ENCODE measurements at regions not wholly inside any gene's neighbourhood (a gene's known extent, or its start where the extent isn't known, plus 50 kb on each side); places are given as distances from the start of the nearest gene placed in this dataset.

DNA sequence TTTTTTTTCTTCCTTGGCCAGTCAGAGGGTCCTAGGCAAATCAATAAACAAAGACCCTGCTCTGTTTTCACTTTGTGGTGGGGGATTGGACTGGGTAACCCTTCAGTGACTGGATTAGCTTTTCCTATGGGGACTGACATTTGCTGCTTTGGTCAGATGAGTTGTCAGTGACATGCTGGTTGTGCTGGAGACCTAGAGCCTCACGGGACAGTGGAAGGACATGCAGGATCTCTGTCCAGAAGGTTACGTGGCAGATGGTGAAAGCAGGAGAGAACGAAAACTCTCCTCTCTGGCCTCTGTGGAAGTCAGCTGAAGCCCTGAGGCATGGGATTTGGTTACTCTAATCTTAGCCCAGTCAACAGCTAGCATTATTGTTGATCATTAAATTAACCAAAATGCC is 90.0 kb upstream of the BMPER start:
- no peak for DNase-seq

DNA sequence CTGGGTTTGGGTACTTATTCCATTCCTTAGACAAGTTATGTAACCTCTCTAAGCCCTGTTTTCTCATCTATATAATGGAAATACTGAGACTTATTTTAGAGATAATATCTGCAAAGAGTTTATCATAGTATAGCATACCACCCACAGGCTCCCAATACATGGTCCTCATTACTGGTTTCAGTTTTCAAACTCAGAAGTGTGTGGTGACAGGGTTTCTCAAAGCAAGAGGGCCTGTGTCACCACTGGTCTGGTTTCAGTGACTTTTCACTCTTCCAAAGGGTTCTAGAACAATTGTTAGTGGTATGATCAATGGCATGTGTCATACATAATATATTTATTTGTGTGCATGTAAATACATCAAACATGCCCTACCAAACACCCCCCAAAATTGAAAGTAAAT is 89.2 kb upstream of the BMPER start:
- no peak for DNase-seq

DNA sequence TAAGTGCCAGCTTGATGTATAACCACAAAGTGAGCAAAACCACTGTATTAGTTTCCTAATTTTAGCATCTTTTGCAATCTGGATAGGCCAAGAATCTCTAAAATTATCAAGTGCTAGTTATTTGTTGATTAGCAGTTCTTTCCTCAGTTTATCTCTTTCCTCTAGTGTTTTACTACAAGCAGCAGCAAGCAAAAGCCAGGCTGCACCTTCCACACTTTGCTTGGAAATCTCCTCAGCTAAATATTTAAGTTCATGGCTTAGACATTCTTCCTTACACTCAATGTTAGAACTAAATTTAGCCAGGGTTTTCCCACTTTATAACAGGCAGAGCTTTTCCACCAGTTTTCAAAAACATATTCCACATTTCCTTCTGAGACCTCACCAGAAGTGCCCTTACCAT is 85.7 kb upstream of the BMPER start:
- no peak for DNase-seq

DNA sequence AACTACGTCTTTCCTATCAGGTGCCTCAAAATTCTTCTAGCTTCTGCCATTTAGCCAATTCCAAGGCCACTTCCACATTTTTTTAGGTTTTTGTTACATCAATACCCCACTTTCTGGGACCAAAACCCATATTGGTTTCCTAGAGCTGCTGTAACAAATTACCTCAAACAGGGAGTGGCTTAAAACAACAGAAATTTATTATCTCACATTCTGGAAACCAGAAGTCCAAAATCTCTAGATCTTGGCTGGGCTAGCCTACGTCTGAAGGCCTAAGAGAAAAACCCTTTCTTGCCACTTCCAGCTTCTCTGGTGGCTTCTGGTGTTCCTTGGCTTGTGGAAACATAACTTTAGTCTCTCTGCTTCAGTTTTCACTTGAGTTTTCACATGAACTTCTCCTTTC is 85.1 kb upstream of the BMPER start:
- no peak for DNase-seq

DNA sequence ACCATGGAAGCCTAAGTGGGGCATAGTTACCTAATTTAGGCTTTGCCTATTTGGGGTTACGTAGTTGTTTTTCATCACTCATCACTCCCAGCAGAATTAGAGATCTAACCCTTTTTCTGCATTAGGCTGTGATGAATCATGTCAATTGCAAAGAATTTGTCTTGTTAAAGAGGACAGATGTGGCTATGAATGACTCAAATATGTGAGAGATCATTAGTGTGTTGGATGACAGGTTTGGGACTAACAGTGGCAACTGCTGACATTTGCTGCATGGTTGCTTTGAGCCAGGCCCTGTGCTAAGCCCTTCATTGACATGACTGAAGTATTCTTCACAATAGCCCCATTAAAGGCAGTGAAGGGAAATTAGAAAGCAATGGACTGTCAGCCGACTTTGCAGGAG is 83.4 kb upstream of the BMPER start:
- DNase-seq: no peak

DNA sequence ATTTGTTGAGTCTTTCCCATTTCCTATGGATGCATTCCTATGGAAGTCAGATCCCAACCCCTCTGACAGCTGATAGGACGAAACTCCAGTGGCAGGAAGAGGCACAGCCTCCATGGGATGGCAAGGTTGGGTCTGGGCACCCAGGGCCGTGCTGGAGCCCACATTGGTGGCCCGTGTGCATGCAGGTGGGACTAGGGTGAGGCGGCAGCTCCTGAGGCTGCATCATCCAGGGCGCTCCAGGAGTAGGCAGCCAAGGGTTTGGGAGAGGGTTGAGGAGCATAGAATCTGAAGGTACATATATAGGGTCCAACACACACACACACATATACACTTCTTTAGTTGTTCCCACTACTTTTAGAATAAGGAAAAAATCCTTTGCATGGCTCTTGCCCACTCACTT is 81.4 kb upstream of the BMPER start:
- no peak for DNase-seq

DNA sequence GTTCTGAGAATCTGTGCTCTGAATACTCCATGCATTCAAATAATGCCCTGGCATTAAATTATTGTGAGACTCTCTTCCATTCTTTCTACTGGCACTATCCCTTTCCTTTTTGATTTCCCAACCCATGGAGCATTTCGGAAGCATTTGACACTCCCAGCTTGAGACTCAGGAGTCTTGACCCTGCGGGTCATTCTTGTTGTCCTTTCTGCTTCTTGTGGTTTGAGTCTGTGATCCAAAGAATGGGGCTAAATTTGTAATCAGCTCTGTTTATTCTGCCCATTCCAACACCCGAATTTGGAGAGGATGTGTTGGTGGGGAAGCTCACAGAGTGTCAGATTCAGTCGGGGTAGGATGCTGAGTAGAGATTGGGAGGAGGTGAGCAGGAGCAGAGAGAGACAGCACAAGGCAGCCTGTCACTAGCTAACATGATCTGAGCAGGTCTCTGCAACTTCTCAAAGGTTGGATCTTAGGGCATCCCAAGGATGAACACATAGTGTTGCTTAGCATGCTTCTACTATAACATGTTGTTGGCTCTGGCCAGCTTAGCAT is 80.4 kb upstream of the BMPER start:
- DNase-seq: no peak

DNA sequence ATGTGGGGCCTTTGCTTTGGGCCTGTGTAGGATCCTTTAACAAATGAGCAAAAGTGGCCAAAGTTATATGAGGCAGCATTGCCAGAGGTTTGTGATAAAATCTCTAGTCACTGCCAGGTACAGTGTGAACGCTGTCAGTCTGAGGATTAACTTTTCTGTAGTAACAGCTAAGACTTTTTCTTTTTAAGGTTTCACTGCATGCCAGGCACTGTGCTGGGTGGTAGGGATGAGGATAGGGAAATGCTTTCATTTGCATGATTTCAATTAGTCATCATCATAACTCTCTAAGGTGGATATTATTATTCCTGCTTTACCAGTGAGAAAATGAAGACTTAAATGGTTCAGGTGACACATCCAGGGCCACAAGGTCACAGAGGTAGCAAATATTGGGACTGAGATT is 79.7 kb upstream of the BMPER start:
- DNase-seq: no peak

DNA sequence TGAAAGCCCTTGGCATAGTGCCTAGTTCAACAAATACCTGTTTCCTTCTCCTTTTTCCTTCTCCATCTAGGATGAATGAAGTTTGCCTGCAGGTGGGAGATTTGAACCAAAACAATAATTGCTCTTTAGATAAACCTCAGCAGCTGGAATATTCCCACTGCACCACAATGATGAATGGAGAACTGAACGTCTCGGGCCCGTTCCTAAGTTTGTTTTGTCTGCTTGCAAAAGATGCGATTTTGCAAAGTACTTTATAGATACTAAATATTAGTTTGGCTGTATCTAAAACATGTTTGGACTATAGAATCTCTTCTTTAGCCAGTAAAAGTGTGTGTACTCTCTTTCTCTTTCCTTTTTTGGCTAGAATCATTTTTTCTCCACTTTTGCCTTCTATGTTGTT is 75.8 kb upstream of the BMPER start:
- DNase-seq: no peak

DNA sequence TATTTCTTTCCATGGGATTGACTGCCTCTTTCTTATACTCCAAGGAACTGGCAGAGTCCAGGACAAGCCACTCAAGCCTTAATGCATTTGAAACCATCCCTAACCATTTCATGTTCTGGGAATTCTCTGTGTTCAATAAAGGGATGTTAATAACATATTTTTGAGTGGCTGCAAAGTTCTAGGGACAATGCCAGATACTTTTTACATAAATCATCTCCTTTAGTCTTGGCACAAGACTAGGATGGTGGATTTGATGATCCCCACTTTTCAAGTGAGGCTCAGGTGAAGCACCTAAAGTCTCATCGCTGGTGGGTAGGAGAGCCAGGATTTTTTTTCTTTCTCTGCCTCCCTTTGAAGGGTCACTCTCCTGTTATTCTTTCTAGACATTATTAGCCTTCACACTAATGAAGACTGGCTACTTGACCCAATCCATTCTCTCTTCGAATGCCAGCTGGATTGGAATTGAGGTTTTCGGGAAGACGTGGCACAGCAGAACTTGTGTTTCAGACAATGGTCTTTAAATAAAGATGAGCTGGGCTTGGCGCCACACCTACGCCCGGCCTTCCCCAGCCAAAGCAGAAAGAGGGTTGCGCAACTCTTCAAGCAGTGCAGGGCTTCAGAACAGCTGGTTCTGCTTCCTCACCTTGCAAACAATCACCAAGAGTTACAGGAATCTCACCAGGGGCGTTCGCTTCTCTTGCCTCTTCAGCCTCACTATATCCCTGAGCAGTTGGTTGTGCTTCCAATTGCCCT is 73.8 kb upstream of the BMPER start:
- peak; percentile 12 to 47 (median 38) for DNase-seq

DNA sequence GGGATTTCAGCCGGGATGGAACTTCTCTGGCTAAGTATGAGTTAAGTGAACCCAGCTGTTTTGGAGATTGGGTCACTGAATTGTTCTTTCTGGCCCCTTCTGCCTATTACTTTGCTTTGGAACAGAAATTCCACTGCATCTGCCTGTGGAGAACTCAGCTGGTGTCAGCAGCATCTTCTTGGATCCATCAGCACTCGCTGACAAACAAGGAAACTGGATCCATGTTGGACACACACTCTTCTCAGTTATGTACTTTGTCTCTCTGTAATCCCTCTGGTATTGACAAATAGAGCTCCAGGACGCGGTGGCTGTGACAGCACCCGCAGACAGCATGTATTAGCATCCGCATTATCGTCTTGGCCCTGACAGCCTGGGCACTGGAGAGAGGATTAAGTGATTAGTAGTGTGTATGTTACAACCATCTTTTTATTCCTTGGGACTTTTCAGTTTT is 73.0 kb upstream of the BMPER start:
- DNase-seq: no peak

DNA sequence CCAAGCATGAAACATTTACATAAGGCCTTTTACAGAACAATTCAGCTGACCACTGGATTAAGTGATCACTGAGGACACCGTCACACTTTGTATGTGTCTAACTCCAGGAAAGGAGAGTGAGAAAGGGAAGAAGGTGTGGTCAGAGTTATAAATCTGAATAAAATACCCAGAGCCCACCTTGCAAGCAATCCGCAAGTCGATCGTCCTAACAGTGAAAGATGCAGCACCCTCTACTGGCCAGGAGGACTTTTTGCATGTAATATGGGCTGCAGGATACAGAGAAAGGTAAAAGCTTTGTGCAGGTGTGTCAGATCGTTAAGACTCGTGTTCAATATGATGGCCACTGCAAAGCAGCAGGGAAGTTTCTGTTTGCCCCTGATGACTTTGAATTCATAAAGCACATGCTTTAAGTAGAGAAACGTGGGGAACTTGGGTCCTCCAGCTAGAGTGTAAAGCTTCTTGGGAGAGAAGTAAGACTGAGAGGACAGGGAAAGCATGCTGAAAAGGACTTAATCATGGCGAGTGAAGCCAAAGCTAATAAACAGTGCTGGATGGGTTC is 68.5 kb upstream of the BMPER start:
- DNase-seq: no peak

DNA sequence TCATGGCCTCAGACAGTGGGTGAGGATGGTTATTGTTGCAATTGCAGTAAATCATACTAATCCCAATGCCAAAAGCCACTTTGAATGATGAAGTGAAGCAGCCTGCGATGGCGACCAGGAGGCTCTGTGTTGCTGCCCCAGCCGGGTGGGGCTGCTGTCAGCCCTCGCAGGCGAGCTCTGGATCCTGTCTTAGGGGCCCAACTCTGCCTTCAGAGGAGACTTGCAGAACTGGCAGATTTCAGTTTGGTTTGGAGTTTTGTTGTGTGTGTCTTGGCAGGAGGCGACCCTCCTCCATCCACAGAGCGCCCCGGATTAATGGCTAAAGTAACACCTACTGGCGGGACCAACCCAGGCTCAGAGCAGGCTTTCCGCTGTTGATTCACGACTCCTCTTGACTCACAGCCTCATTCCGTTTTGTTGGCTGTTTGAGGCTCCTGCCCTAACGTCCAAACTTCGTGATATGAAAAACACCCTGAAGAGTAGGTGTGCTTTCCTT is 67.9 kb upstream of the BMPER start:
- no peak for DNase-seq

DNA sequence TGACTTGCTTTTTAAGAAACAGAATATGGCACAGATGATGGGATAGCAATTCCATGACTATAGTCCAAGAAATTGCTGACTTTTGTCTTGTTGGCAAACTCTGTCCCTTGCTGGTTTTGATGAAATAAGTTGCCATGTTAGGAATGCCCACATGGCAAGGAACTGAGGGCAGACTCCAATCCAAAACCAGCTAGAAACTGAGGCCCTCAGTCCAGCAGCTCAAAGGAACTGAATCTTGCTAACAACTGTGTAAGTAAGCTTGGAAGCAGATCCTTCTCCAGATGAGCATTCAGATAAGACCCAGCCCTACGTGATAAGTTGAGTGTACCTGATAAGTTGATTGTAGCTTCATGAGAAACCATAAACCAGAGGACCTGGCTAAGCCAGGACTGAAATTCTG is 64.3 kb upstream of the BMPER start:
- no peak for DNase-seq

DNA sequence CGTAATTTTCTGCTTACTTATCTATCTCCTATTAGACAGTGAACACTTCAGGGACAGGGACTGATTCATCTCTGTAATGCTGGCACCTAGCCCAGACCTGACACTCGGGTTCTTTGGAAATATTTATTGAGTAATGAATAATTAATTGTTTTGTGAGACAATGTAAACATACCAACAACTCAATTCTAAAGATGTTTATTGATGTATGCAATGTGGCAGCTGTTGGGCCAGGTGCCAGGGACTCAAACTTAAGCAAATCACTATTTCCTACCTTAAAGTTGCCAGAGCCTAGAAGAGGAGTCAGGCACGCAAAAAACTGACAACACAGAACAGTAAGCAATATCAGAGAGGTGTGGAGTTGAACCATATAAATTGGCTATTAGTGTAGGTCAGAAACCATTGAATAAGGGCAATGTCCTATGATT is 63.6 kb upstream of the BMPER start:
- peak in 1 of 4 experiments; percentile 16 for DNase-seq

DNA sequence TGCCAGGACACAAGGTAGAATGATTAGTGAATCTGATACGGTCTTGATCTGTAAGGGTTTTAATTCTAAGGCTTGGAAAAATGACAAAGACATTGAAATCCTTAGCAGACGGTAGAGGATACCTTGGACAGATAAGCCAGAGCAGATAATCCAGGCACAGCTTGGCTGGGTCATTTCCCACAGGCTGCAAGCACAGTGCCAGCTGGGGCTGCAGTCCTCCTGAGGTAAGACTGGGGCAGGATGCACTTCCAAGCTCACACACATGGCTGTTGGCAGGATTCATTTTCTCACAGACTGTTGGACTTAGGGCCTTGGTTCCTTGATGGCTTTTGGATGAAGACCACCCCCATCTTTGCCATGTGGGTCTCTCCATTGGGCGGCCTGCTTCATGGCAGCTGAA is 63.2 kb upstream of the BMPER start:
- no peak for DNase-seq

DNA sequence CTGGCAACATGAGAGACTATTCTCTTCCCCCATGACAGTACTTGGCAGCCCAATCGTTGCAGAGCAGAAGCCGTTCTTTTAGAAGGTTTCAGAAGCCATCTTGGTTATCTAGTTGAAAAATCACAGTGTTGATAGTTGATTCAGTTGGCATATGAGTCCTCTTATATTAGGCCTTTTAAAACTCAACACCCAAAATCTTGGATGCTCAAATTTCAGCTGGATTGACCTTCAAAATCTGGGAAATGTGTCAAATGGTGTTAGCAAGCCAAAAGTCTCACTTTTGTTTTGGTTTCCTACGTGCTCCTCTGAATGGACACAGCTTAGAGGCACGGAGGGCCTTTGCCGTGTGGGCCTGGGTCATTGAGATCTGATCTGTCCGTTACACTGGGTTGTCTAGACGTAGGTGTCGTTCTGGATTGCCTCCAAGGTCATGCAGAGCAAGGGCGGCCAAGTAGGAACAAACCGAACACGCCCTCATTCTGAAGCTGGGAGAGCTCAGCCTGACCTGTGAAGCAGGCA is 59.3 kb upstream of the BMPER start:
- no peak for DNase-seq

DNA sequence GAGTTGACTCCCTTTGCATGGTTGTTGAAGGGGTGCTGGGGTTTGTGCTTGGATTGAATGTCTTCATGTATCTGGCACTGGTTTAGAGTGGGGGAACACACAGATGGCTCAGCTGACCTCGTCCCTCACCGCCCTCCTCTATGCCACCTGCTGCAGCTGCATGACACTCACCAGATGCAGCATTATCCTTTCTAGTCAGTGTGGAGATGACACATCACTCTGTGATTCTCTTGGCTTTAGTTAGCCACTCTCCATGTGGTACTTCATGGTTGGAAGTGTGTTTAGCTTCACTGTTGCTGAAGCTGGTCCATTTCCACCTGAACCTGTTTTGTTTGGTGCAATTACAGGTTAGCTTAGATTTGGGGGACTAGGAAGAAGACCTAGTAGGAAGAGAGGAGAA is 56.3 kb upstream of the BMPER start:
- no peak for DNase-seq

DNA sequence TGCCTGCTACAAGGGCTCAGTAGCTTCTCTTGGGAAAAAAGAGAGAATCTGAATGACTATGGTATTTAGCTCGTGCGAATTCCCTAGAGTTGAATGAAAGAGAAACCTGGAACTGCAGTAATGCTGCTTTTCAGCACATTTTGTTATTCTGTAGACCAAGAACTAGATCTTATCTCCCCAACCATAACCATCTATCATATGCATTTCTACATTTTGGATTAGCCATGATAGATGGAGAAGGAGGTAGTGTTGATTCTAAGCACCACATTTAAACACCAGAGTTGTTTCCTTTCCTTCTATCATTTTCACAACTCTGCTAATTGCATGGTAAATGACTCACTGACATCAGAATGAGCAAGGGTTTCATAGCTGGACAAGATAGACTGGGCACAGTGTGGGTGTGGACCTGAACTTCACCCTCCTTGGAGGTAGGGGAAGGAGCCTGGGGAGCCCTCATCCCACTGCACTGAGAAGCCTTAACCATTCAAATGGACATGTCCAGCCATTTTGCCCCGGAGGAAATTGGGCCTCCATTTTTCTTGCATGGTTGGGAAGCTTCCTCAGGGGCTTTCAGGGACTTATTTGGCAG is 55.3 kb upstream of the BMPER start:
- no peak for DNase-seq

DNA sequence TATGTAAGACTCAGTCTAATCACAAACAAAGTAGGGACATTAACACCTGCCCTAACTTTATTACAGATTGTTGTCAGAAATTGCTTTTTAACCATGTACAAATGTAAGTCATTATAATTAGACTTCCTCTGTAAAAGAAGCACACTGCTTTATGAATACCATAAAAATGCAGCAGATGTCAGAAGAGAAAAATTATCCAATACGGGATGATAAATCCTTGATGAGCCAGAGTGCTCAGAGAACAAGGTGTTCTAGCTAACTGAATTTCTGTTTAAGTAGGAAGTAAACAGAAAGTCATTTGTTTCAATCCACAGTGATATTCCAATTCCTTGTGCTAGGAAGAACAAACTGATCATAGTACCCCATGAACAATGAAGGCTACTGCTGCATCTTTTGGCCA is 54.6 kb upstream of the BMPER start:
- DNase-seq: no peak

DNA sequence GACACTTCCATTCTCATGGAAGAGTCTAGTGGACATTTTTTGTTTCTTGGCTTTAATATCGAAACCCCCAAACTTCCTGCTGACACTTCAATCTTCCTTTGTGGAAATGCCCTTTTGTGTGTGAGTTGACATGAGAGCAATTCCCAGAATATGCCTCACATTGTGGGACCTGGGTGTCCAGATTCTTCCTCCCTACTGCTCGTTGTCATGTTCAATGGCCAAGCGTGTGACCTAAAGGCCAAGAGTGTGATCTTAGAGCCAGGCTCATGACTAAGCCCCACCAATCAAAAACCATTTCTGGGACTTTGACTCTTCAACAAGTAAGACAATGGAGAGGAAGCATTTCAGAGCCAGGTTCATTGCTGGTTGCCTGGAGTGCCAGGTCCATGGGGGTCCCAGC is 52.5 kb upstream of the BMPER start:
- DNase-seq: no peak

DNA sequence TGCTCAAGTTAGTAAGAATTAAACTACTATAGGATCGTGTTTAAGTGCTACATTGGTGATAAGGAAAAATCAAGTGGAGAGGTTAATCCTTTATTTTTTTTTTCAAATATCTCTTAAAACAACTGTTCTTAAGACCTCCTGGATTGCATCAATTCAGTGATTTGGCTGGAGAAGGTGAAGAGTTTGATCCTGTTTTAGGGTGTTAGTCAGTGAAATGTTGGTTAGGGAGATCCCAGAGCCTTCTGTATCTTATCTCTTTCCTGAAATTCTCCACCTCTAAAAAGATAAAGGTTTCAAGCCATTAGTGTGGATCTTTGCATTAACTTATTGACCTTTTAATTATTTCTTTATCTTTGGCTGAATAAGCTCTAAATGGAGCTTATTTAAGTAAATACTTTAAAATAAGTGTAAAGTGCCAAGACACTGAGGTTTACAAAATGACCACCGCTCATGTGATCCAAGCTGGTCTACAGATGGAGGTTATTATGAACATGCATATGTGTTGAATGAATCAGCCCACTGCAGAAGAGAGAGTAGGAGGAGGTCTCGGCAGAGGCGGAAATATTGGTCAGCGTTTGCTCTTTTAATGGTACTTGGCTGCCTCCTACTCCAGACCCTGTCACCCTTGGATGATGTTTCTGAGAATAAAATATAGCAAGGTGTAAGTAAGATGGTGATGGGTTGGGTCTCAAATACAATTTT is 51.8 kb upstream of the BMPER start:
- DNase-seq: no peak

DNA sequence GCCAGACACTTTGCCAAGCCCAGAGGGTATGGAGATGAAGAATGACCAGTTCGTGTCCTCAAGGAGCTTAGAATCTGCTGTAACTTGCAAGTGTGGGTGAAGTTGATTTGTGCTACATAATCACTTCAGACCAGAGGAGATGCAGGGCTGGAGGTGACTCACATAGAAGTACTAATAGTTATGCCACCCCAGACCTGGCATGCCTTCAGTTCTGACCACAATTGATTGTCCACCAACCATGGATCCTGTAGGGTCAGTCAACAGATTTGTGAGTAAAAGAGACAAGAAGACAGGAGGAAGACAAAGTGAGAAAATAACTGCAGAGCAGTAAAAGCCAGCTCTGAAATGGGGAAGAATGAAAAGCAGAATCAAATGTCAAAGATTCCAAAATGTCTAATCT is 51.2 kb upstream of the BMPER start:
- DNase-seq: no peak

Measured in suppressor macrophage (primary cell).